Nephron (organoid): ENCODE measurements at regions not wholly inside any gene's neighbourhood (a gene's known extent, or its start where the extent isn't known, plus 50 kb on each side); places are given as distances from the start of the nearest gene placed in this dataset.

Experiments used
- H3K27ac Mint-ChIP-seq, 3 experiments: 2 replicates each; pipeline ENCODE4 v1.8.0; 2020; ENCODE audit warnings: mixed read lengths in 3 of 3, mild to moderate bottlenecking in 2 of 3, moderate library complexity in 1 of 3
- H3K27me3 Mint-ChIP-seq: 2 replicates; pipeline ENCODE4 v1.8.0; 2021; ENCODE audit warnings: low read depth, mild to moderate bottlenecking, moderate library complexity, mixed read lengths
- H3K36me3 Mint-ChIP-seq: 2 replicates; pipeline ENCODE4 v1.8.0; 2020; ENCODE audit warnings: low read depth, mixed read lengths
- H3K4me1 Mint-ChIP-seq: 2 replicates; pipeline ENCODE4 v1.8.0; 2020; ENCODE audit warnings: mixed read lengths
- H3K4me3 Mint-ChIP-seq, 3 experiments: 2 replicates each; pipeline ENCODE4 v1.8.0; 2020; ENCODE audit warnings: mild to moderate bottlenecking in 3 of 3, mixed read lengths in 3 of 3, moderate library complexity in 2 of 3
- H3K9me3 Mint-ChIP-seq: 2 replicates; pipeline ENCODE4 v1.8.0; 2020; ENCODE audit warnings: mixed read lengths
- CTCF ChIP-seq, 3 experiments: fragments of 200-600 bp; sonication (generic); IDR thresholded peaks; one replicate each; pipeline ENCODE4 v1.5.0; 2021; ENCODE audit warnings: antibody characterized with exemption in 3 of 3; ENCODE audit not compliant: unreplicated experiment in 3 of 3

GRCh38 chr6:48057601-48058000, 53.4 kb downstream of the PTCHD4 start:
- H3K4me1 Mint-ChIP-seq, result no peaks in the 10 kb centered on the region
- H3K36me3 Mint-ChIP-seq, result no peaks in the 10 kb centered on the region
- peaks cover 3% of the 10 kb centered on the region for H3K27me3 Mint-ChIP-seq
- TF ChIP-seq CTCF (IDR thresholded peaks at IDR 0.05; ENCODE audit: unreplicated experiment in 3 of 3), result no peak
- no peak overlapping the region for H3K4me3 Mint-ChIP-seq
- no peaks in the 10 kb centered on the region for H3K9me3 Mint-ChIP-seq
- H3K27ac Mint-ChIP-seq, result no peak overlapping the region

- Mint-ChIP-seq H3K27me3 (no peaks in the 10 kb centered on the region), H3K27ac (peak overlapping the region; percentile 31 to 74 (median 64)), H3K4me1 (peaks cover 19% of the 10 kb centered on the region), H3K4me3 (no peak overlapping the region), H3K9me3 (no peaks in the 10 kb centered on the region), H3K36me3 (no peaks in the 10 kb centered on the region)
- TF ChIP-seq CTCF (IDR thresholded peaks at IDR 0.05; ENCODE audit: unreplicated experiment in 3 of 3), result no peak
Observed at GRCh38 chr6:48048451-48049146, 62.4 kb downstream of the PTCHD4 start.

GRCh38 chr6:48041894-48042293, 69.1 kb downstream of the PTCHD4 start:
- Mint-ChIP-seq H3K27ac (peak overlapping the region; percentile 26 to 69 (median 51)), H3K4me3 (no peak overlapping the region), H3K9me3 (no peaks in the 10 kb centered on the region), H3K4me1 (peaks cover 9% of the 10 kb centered on the region), H3K36me3 (no peaks in the 10 kb centered on the region), H3K27me3 (no peaks in the 10 kb centered on the region)
- TF ChIP-seq CTCF (IDR thresholded peaks at IDR 0.05; ENCODE audit: unreplicated experiment in 3 of 3), result no peak

GRCh38 chr6:48037946-48038345, 73.1 kb downstream of the PTCHD4 start:
- Mint-ChIP-seq H3K36me3 (no peaks in the 10 kb centered on the region), H3K27me3 (no peaks in the 10 kb centered on the region), H3K4me1 (peaks cover 5% of the 10 kb centered on the region), H3K4me3 (no peak overlapping the region), H3K27ac (no peak overlapping the region), H3K9me3 (no peaks in the 10 kb centered on the region)
- no peak for TF ChIP-seq CTCF (IDR thresholded peaks at IDR 0.05; ENCODE audit: unreplicated experiment in 3 of 3)

GRCh38 chr6:48036316-48036715, 74.7 kb downstream of the PTCHD4 start:
- H3K4me1 Mint-ChIP-seq, result no peaks in the 10 kb centered on the region

More at GRCh38 chr6:48036316-48036715, 74.7 kb downstream of the PTCHD4 start:
- Mint-ChIP-seq H3K4me3 (no peak overlapping the region), H3K9me3 (no peaks in the 10 kb centered on the region), H3K36me3 (no peaks in the 10 kb centered on the region), H3K27ac (no peak overlapping the region), H3K27me3 (no peaks in the 10 kb centered on the region)
- TF ChIP-seq CTCF (IDR thresholded peaks at IDR 0.05; ENCODE audit: unreplicated experiment in 3 of 3), result no peak
